GM13976 (cell line): ENCODE measurements at regions not wholly inside any gene's neighbourhood (a gene's known extent, or its start where the extent isn't known, plus 50 kb on each side); places are given as distances from the start of the nearest gene placed in this dataset.
"Not testable (repeated sequence)": the region's sequence is repeated elsewhere in the genome, so short reads cannot be mapped to it uniquely, and the experiment has no call there.

Experiments used
- DNase-seq: peaks from one replicate; pipeline ENCODE4 v3.0.0; 2012; ENCODE audit warnings: low spot score
- CTCF ChIP-seq: IDR thresholded peaks from 2 replicates; pipeline ENCODE4 v1.5.1; 2012; ENCODE audit warnings: borderline replicate concordance, mild to moderate bottlenecking; ENCODE audit not compliant: insufficient read depth; ENCODE audit errors: extremely low read depth, missing control alignments, control extremely low read depth
- in situ Hi-C: fragments of 300-500 bp; cut with MboI; formaldehyde crosslinking; loops from one replicate; pipeline ENCODE4 v1.12.0; 2022; ENCODE audit warnings: low sequenced_read_pairs, mixed read lengths, inconsistent platforms; ENCODE audit not compliant: unreplicated experiment

- in situ Hi-C loops: no loop called here
- no peak for TF ChIP-seq CTCF
- no peak for DNase-seq
These were observed 96.7 kb upstream of the NEGR1 start for GRCh38 chr1:72379072-72379471.

- TF ChIP-seq CTCF: no peak
- in situ Hi-C loops: no loop called here
- no peak for DNase-seq
These were observed 92.9 kb upstream of the NEGR1 start for GRCh38 chr1:72375226-72375625.

GRCh38 chr1:72371259-72372035 is 89.1 kb upstream of the NEGR1 start:
- no peak for DNase-seq
- no peak for TF ChIP-seq CTCF
- in situ Hi-C loops: no loop called here

- in situ Hi-C loops, DNase-seq: not testable (repeated sequence)
These were observed 88.5 kb upstream of the NEGR1 start for GRCh38 chr1:72370836-72371235.

- TF ChIP-seq CTCF: no peak
- in situ Hi-C loops: no loop called here
- no peak for DNase-seq
These were observed 86.9 kb upstream of the NEGR1 start for GRCh38 chr1:72369069-72369757.

- no peak for TF ChIP-seq CTCF
- no peak for DNase-seq
- in situ Hi-C loops: no loop called here
These were observed 84.1 kb upstream of the NEGR1 start for GRCh38 chr1:72366466-72366865.

GRCh38 chr1:72365693-72366092 is 83.4 kb upstream of the NEGR1 start:
- in situ Hi-C loops: no loop called here
- no peak for TF ChIP-seq CTCF
- DNase-seq: no peak
